RWPE1 (cell line): ENCODE measurements at regions not wholly inside any gene's neighbourhood (a gene's known extent, or its start where the extent isn't known, plus 50 kb on each side); places are given as distances from the start of the nearest gene placed in this dataset.

Experiments used
- CTCF ChIA-PET: fragments of 350-600 bp; sonication (Branson Sonifier 250); formaldehyde crosslinking; extraction: SDS; loops from one replicate; lab custom pipeline; 2021; lab: Yijun Ruan, JAX
- POLR2A ChIA-PET: fragments of 400-600 bp; formaldehyde crosslinking; extraction: SDS; loops from one replicate; lab custom pipeline; 2020; ENCODE audit warnings: antibody characterized with exemption; ENCODE audit not compliant: low non-redundant PET; lab: Yijun Ruan, JAX
- DNase-seq: peaks from one replicate; pipeline ENCODE4 v3.0.0; 2012; ENCODE audit warnings: low spot score
- H3K27ac ChIP-seq: fragments of 450-650 bp; 2 replicates; pipeline ENCODE4 v1.5.1; 2017
- CTCF ChIP-seq: fragments of 450-650 bp; conservative IDR thresholded peaks from 2 replicates; pipeline ENCODE4 v1.5.1; 2017; ENCODE audit warnings: low read depth, mild to moderate bottlenecking

GRCh38 chr7:35331730-35332678 lies 78.1 kb upstream of the TBX20 start:
- no peak for DNase-seq
- no peak overlapping the region for H3K27ac ChIP-seq
- POLR2A ChIA-PET, result no interaction called here
- CTCF ChIA-PET, result no interaction called here
- TF ChIP-seq CTCF, result no peak

GRCh38 chr7:35329026-35329425 lies 75.1 kb upstream of the TBX20 start:
- no peak for DNase-seq
- CTCF ChIA-PET, result no interaction called here
- no peak for TF ChIP-seq CTCF
- POLR2A ChIA-PET, result no interaction called here
- no peak overlapping the region for H3K27ac ChIP-seq

GRCh38 chr7:35319606-35320005 lies 65.7 kb upstream of the TBX20 start:
- no peak overlapping the region for H3K27ac ChIP-seq
- DNase-seq, result no peak
- TF ChIP-seq CTCF, result no peak
- CTCF ChIA-PET, result no interaction called here
- POLR2A ChIA-PET, result no interaction called here

GRCh38 chr7:35316549-35316948 lies 62.6 kb upstream of the TBX20 start:
- no peak overlapping the region for H3K27ac ChIP-seq
- POLR2A ChIA-PET, result no interaction called here
- CTCF ChIA-PET, result no interaction called here
- no peak for TF ChIP-seq CTCF
- DNase-seq, result no peak

GRCh38 chr7:35315517-35315916 lies 61.6 kb upstream of the TBX20 start:
- no peak for DNase-seq
- CTCF ChIA-PET, result interaction anchor here (0.7 kb wide), 1 partner anchor 1550 kb away, joined by 6 read pairs; no protein-coding TSS in a partner anchor
- no peak overlapping the region for H3K27ac ChIP-seq
- no peak for TF ChIP-seq CTCF
- POLR2A ChIA-PET, result no interaction called here

GRCh38 chr7:35314354-35314753 lies 60.5 kb upstream of the TBX20 start:
- DNase-seq, result no peak
- no peak overlapping the region for H3K27ac ChIP-seq
- CTCF ChIA-PET, result no interaction called here
- no peak for TF ChIP-seq CTCF
- POLR2A ChIA-PET, result no interaction called here
